ENCODE measurements at regions not wholly inside any gene's neighbourhood (a gene's known extent, or its start where the extent isn't known, plus 50 kb on each side); places are given as distances from the start of the nearest gene placed in this dataset.

GRCh38 chr4:14272206-14272605 lies 644.7 kb upstream of the BOD1L1 start:
- DNase-seq (ENCODE audit: low spot score in 2 of 2) = no peak
- TF ChIP-seq POLR2A (IDR thresholded peaks at IDR 0.05) = no peak
- no peak for TF ChIP-seq POLR2AphosphoS5 (IDR thresholded peaks at IDR 0.05)
- no peak for TF ChIP-seq CTCF (IDR thresholded peaks at IDR 0.05)
- TF ChIP-seq EP300 (IDR thresholded peaks at IDR 0.05) = no peak
- Histone ChIP-seq H3K27me3 (no peaks in the 10 kb centered on the region), H3K36me3 (no peaks in the 10 kb centered on the region), H3K4me1 (no peaks in the 10 kb centered on the region), H3K4me3 (no peak overlapping the region), H3K9me3 (no peaks in the 10 kb centered on the region), H3K27ac (no peak overlapping the region)
- 73% methylated on average over 1 of the region's 1 CpG for WGBS

- H3K27me3 ChIP-seq = no peaks in the 10 kb centered on the region
- TF ChIP-seq POLR2A (IDR thresholded peaks at IDR 0.05) (no peak), POLR2AphosphoS5 (IDR thresholded peaks at IDR 0.05) (no peak), EP300 (IDR thresholded peaks at IDR 0.05) (no peak), CTCF (IDR thresholded peaks at IDR 0.05) (no peak)
- 69% methylated on average over 4 of the region's 4 CpGs for WGBS
- H3K4me1 ChIP-seq = no peaks in the 10 kb centered on the region
- no peaks in the 10 kb centered on the region for H3K9me3 ChIP-seq
- no peaks in the 10 kb centered on the region for H3K36me3 ChIP-seq
- no peak for DNase-seq (ENCODE audit: low spot score in 2 of 2)
- no peak overlapping the region for H3K27ac ChIP-seq
- H3K4me3 ChIP-seq = no peak overlapping the region
Observed at GRCh38 chr4:14277505-14277904, 650.0 kb upstream of the BOD1L1 start.

GRCh38 chr4:14280567-14280966 lies 653.0 kb upstream of the BOD1L1 start:
- WGBS = 80% methylated on average over 1 of the region's 1 CpG

GRCh38 chr4:14284578-14284977 lies 657.1 kb upstream of the BOD1L1 start:
- no peak for DNase-seq (ENCODE audit: low spot score in 2 of 2)
- TF ChIP-seq EP300 (IDR thresholded peaks at IDR 0.05) (no peak), CTCF (IDR thresholded peaks at IDR 0.05) (no peak)

More at GRCh38 chr4:14280567-14280966, 653.0 kb upstream of the BOD1L1 start:
- Histone ChIP-seq H3K27ac (no peak overlapping the region), H3K36me3 (no peaks in the 10 kb centered on the region), H3K9me3 (no peaks in the 10 kb centered on the region), H3K4me1 (no peaks in the 10 kb centered on the region), H3K27me3 (no peaks in the 10 kb centered on the region), H3K4me3 (no peak overlapping the region)
- TF ChIP-seq CTCF (IDR thresholded peaks at IDR 0.05) (no peak), EP300 (IDR thresholded peaks at IDR 0.05) (no peak), POLR2A (IDR thresholded peaks at IDR 0.05) (no peak), POLR2AphosphoS5 (IDR thresholded peaks at IDR 0.05) (no peak)
- DNase-seq (ENCODE audit: low spot score in 2 of 2) = no peak

GRCh38 chr4:14289708-14290107 lies 662.2 kb upstream of the BOD1L1 start:
- no peak for DNase-seq (ENCODE audit: low spot score in 2 of 2)
- Histone ChIP-seq H3K27me3 (no peaks in the 10 kb centered on the region), H3K4me1 (no peaks in the 10 kb centered on the region), H3K4me3 (no peak overlapping the region), H3K9me3 (no peaks in the 10 kb centered on the region), H3K36me3 (no peaks in the 10 kb centered on the region), H3K27ac (no peak overlapping the region)
- no peak for TF ChIP-seq POLR2AphosphoS5 (IDR thresholded peaks at IDR 0.05)
- no peak for TF ChIP-seq EP300 (IDR thresholded peaks at IDR 0.05)
- no peak for TF ChIP-seq POLR2A (IDR thresholded peaks at IDR 0.05)
- TF ChIP-seq CTCF (IDR thresholded peaks at IDR 0.05) = no peak
- WGBS = 89% methylated on average over 1 of the region's 1 CpG

More at GRCh38 chr4:14284578-14284977, 657.1 kb upstream of the BOD1L1 start:
- H3K36me3 ChIP-seq = no peaks in the 10 kb centered on the region
- H3K27me3 ChIP-seq = no peaks in the 10 kb centered on the region
- H3K27ac ChIP-seq = no peak overlapping the region
- no peak overlapping the region for H3K4me3 ChIP-seq
- H3K4me1 ChIP-seq = no peaks in the 10 kb centered on the region
- no peaks in the 10 kb centered on the region for H3K9me3 ChIP-seq
